ENCODE measurements at regions not wholly inside any gene's neighbourhood (a gene's known extent, or its start where the extent isn't known, plus 50 kb on each side); places are given as distances from the start of the nearest gene placed in this dataset.

DNA sequence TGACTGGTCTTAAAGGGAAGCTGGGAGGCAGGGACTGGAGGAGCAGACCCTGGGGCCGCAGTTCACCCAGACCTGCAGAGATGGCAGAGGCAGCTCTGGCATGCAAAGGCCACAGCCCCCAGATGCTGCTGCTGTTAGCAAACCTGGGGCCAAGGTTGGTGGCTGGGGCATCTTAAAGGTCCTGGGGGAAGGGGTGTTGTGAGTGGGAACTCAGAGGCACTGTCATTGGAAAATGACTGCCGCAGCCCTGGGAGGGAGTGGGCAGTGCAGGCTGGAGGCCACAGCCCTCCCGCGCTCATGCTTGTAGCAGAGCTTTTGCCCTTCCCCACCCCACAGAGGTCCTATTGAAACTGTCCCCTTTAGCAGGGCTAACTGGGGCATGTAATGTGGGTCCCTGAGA is 111.8 kb downstream of the CTTN start:
- Histone ChIP-seq H3K9me2 (ENCODE audit: insufficient read depth) (no peaks in the 10 kb centered on the region), H3K4me1 (ENCODE audit: insufficient read depth) (no peaks in the 10 kb centered on the region), H4K20me1 (replicated peaks; ENCODE audit: insufficient read depth) (no peaks in the 10 kb centered on the region; the same call in 1 of the 2 replicates), H3K27ac (ENCODE audit: low read depth) (no peak overlapping the region), H3F3A (replicated peaks; ENCODE audit: low read depth) (no peaks in the 10 kb centered on the region), H3K79me2 (replicated peaks; ENCODE audit: insufficient read depth) (no peaks in the 10 kb centered on the region), H3K4me3 (no peak overlapping the region), H3K36me3 (ENCODE audit: insufficient read depth) (no peaks in the 10 kb centered on the region), H3K27me3 (ENCODE audit: insufficient read depth) (no peaks in the 10 kb centered on the region), H3K4me2 (no peak overlapping the region), H2AFZ (no peak overlapping the region)
- H3K36me3 Mint-ChIP-seq (ENCODE audit: low read depth) = no peaks in the 10 kb centered on the region; the same call in 2 of the 3 replicates
- H3K4me1 Mint-ChIP-seq = peaks cover 19% of the 10 kb centered on the region
- H3K27me3 Mint-ChIP-seq (ENCODE audit: insufficient read depth, low read depth, poor library complexity) = peaks cover 22% of the 10 kb centered on the region
- TF ChIP-seq NANOG (IDR thresholded peaks at IDR 0.05; ENCODE audit: borderline replicate concordance) = no peak
- TF ChIP-seq, protein P1, sequence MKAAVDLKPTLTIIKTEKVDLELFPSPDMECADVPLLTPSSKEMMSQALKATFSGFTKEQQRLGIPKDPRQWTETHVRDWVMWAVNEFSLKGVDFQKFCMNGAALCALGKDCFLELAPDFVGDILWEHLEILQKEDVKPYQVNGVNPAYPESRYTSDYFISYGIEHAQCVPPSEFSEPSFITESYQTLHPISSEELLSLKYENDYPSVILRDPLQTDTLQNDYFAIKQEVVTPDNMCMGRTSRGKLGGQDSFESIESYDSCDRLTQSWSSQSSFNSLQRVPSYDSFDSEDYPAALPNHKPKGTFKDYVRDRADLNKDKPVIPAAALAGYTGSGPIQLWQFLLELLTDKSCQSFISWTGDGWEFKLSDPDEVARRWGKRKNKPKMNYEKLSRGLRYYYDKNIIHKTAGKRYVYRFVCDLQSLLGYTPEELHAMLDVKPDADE (IDR thresholded peaks at IDR 0.05) = no peak
- no peak for TF ChIP-seq EZH2phosphoT487 (IDR thresholded peaks at IDR 0.05; ENCODE audit: unreplicated experiment)
- no peak for TF ChIP-seq ZNF114 (CRISPR knock-in tag; IDR thresholded peaks at IDR 0.05)
- no peak for TF ChIP-seq EZH2 (IDR thresholded peaks at IDR 0.05; ENCODE audit: low read depth, unreplicated experiment)
- TF ChIP-seq, protein P2, sequence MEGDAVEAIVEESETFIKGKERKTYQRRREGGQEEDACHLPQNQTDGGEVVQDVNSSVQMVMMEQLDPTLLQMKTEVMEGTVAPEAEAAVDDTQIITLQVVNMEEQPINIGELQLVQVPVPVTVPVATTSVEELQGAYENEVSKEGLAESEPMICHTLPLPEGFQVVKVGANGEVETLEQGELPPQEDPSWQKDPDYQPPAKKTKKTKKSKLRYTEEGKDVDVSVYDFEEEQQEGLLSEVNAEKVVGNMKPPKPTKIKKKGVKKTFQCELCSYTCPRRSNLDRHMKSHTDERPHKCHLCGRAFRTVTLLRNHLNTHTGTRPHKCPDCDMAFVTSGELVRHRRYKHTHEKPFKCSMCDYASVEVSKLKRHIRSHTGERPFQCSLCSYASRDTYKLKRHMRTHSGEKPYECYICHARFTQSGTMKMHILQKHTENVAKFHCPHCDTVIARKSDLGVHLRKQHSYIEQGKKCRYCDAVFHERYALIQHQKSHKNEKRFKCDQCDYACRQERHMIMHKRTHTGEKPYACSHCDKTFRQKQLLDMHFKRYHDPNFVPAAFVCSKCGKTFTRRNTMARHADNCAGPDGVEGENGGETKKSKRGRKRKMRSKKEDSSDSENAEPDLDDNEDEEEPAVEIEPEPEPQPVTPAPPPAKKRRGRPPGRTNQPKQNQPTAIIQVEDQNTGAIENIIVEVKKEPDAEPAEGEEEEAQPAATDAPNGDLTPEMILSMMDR (conservative IDR thresholded peaks at IDR 0.05; ENCODE audit: low read depth in 2 of 2) = no peak
- TF ChIP-seq, protein P3, sequence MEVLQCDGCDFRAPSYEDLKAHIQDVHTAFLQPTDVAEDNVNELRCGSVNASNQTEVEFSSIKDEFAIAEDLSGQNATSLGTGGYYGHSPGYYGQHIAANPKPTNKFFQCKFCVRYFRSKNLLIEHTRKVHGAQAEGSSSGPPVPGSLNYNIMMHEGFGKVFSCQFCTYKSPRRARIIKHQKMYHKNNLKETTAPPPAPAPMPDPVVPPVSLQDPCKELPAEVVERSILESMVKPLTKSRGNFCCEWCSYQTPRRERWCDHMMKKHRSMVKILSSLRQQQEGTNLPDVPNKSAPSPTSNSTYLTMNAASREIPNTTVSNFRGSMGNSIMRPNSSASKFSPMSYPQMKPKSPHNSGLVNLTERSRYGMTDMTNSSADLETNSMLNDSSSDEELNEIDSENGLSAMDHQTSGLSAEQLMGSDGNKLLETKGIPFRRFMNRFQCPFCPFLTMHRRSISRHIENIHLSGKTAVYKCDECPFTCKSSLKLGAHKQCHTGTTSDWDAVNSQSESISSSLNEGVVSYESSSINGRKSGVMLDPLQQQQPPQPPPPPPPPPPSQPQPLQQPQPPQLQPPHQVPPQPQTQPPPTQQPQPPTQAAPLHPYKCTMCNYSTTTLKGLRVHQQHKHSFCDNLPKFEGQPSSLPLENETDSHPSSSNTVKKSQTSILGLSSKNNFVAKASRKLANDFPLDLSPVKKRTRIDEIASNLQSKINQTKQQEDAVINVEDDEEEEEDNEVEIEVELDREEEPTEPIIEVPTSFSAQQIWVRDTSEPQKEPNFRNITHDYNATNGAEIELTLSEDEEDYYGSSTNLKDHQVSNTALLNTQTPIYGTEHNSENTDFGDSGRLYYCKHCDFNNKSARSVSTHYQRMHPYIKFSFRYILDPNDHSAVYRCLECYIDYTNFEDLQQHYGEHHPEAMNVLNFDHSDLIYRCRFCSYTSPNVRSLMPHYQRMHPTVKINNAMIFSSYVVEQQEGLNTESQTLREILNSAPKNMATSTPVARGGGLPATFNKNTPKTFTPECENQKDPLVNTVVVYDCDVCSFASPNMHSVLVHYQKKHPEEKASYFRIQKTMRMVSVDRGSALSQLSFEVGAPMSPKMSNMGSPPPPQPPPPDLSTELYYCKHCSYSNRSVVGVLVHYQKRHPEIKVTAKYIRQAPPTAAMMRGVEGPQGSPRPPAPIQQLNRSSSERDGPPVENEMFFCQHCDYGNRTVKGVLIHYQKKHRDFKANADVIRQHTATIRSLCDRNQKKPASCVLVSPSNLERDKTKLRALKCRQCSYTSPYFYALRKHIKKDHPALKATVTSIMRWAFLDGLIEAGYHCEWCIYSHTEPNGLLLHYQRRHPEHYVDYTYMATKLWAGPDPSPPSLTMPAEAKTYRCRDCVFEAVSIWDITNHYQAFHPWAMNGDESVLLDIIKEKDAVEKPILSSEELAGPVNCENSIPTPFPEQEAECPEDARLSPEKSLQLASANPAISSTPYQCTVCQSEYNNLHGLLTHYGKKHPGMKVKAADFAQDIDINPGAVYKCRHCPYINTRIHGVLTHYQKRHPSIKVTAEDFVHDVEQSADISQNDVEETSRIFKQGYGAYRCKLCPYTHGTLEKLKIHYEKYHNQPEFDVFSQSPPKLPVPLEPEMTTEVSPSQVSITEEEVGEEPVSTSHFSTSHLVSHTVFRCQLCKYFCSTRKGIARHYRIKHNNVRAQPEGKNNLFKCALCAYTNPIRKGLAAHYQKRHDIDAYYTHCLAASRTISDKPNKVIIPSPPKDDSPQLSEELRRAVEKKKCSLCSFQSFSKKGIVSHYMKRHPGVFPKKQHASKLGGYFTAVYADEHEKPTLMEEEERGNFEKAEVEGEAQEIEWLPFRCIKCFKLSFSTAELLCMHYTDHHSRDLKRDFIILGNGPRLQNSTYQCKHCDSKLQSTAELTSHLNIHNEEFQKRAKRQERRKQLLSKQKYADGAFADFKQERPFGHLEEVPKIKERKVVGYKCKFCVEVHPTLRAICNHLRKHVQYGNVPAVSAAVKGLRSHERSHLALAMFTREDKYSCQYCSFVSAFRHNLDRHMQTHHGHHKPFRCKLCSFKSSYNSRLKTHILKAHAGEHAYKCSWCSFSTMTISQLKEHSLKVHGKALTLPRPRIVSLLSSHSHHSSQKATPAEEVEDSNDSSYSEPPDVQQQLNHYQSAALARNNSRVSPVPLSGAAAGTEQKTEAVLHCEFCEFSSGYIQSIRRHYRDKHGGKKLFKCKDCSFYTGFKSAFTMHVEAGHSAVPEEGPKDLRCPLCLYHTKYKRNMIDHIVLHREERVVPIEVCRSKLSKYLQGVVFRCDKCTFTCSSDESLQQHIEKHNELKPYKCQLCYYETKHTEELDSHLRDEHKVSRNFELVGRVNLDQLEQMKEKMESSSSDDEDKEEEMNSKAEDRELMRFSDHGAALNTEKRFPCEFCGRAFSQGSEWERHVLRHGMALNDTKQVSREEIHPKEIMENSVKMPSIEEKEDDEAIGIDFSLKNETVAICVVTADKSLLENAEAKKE (CRISPR knock-in tag; IDR thresholded peaks at IDR 0.05) = no peak
- TF ChIP-seq POLR2AphosphoS5 (IDR thresholded peaks at IDR 0.05; ENCODE audit: low read depth) = no peak
- TF ChIP-seq STAT1 (IDR thresholded peaks at IDR 0.05; ENCODE audit: unreplicated experiment) = no peak
- TF ChIP-seq CREB1 (CRISPR knock-in tag; IDR thresholded peaks at IDR 0.05; ENCODE audit: low read depth) = no peak
- TF ChIP-seq, protein P4, sequence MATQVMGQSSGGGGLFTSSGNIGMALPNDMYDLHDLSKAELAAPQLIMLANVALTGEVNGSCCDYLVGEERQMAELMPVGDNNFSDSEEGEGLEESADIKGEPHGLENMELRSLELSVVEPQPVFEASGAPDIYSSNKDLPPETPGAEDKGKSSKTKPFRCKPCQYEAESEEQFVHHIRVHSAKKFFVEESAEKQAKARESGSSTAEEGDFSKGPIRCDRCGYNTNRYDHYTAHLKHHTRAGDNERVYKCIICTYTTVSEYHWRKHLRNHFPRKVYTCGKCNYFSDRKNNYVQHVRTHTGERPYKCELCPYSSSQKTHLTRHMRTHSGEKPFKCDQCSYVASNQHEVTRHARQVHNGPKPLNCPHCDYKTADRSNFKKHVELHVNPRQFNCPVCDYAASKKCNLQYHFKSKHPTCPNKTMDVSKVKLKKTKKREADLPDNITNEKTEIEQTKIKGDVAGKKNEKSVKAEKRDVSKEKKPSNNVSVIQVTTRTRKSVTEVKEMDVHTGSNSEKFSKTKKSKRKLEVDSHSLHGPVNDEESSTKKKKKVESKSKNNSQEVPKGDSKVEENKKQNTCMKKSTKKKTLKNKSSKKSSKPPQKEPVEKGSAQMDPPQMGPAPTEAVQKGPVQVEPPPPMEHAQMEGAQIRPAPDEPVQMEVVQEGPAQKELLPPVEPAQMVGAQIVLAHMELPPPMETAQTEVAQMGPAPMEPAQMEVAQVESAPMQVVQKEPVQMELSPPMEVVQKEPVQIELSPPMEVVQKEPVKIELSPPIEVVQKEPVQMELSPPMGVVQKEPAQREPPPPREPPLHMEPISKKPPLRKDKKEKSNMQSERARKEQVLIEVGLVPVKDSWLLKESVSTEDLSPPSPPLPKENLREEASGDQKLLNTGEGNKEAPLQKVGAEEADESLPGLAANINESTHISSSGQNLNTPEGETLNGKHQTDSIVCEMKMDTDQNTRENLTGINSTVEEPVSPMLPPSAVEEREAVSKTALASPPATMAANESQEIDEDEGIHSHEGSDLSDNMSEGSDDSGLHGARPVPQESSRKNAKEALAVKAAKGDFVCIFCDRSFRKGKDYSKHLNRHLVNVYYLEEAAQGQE (IDR thresholded peaks at IDR 0.05; ENCODE audit: unreplicated experiment) = no peak
- no peak for TF ChIP-seq ZNF331 (CRISPR knock-in tag; IDR thresholded peaks at IDR 0.05; ENCODE audit: low read depth)
- TF ChIP-seq JUNB (IDR thresholded peaks at IDR 0.05; ENCODE audit: unreplicated experiment) = no peak
- DNase-seq (ENCODE audit: low spot score) = no peak
- H3K9me3 Mint-ChIP-seq = peaks cover 13% of the 10 kb centered on the region; the same call in 2 of the 3 replicates
- H3K27ac Mint-ChIP-seq = no peak overlapping the region
- H3K4me3 Mint-ChIP-seq = no peak overlapping the region
- no peak for ATAC-seq

Measured in GM23338 (cell line).